ENCODE measurements at regions not wholly inside any gene's neighbourhood (a gene's known extent, or its start where the extent isn't known, plus 50 kb on each side); places are given as distances from the start of the nearest gene placed in this dataset.

- DNase-seq (ENCODE audit: low spot score), result no peak
Observed at GRCh38 chr21:43302062-43302700, 124.8 kb downstream of the SIK1 start.

DNA sequence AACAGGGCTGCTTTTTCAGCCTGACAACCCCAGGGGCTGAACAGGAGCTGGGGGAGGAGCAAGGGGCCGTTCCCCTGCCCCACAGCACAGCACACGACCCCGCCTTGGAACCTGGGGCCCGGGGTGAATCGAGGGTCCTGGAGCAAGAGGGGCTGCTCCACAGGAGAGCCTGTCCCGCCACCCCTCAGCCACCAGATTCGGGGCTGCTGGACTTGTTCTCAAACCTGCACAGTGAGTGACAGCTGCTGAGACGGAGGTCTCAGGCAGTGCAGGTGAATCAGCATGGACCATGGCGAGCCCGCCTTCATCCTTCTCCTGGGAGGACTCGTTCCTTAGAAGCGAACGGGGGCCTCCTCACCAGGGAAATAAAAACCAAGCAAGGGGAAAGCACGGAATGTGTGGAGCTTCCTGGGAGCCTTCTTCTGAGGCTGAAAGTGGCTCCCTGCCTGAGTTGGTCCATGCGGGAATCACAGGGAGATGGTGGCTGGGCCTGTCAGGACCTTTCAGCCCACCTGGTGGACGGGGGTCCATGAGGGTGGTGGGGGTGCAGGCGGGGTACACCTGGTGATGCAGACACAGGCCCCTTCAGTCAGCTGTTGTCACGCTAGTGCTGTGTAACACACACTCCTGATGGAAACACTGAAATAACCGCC, 125.4 kb downstream of the SIK1 start:
- DNase-seq (ENCODE audit: low spot score), result no peak

DNA sequence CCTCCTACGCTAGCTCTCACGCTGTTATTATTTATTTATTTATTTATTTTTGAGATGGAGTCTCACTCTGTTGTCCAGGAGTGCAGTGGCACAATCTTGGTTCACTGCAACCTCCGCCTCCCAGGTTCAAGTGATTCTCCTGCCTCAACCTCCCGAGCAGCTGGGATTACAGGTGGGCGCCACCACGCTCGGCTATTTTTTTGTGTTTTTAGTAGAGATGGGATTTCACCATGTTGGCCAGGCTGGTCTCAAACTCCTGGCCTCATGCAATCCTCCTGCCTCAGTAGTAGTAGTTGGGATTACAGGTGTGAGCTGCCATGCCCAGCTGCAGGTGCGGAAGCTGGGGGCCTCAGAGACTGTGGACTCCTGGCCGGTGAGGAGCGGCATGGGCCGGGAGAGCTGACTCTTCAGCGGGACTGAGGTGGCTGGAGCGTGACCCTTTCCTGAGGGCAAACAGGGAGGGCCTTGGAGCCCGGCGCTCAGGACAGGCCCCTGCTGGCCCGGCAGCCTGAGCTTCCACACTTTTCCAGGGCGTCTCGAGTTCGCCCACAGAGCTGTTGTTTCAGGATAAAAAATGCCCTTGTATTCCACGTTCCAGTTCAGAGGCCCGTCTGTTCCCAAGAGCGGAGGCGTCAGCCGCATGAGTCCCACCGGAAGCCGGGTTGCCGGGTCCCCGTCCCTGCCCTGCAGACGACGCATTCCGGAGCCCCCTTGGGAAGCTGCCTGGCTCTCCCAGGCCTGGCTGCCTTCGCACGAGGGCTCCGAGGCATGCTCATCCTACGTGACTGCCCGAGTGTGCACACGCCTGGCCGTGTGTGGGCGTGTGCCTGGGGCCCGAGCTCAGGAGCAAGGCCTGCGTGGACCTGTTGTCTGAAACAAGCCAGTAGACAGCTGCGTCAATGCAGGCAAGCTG, 126.2 kb downstream of the SIK1 start:
- no peak for DNase-seq (ENCODE audit: low spot score)

- DNase-seq (ENCODE audit: low spot score), result no peak
Observed at GRCh38 chr21:43299441-43300277, 127.3 kb downstream of the SIK1 start.

- DNase-seq (ENCODE audit: low spot score), result no peak
Observed at GRCh38 chr21:43298546-43299440, 128.1 kb downstream of the SIK1 start.

DNA sequence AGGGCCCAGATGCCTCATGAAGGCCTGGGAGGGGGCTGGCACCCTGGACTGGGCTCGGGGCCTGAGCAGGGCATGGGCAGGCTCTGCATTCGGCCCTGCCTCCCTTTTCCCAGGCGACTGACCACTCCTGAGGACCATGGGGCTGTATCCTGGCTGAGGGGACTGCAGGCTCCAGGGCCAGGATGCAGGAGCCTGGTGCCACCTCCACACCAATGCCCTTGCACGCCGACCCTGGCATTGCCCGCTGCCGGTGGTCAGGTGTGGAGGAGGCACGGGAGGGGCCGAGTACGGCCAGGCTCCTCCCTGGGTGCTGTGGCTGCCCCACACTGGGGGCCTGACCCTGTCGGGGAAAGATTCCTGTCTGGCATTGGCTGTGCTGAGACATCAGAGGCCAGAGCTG, 128.9 kb downstream of the SIK1 start:
- no peak for DNase-seq (ENCODE audit: low spot score)

DNA sequence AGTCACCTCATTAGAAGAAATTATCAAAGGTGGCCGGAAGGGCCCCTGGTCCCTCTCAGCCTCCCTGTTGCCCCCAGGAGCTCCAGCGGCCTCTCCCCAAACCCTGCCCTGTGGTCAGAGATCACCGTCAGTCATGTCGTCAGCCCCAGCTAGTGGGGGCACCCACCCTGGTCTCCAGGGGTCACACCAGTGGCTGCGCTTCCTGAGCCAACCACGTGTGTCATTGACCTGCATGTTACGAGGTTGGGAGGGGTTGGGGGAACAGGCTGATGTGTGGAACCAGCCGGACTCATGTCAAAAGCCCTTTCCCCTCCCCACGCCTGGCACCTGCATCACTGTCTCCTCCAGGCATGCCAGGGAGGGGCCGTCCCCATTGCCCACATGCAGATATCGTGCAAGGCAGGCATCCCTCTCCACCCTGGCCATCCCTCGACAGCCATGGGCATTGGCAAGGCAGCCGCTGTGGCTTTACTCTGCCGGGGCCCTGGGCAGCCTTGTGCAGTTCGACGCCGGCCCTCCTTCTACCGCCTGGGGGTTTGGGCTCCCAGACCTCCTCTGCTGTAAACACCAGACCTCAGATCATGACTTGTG, 128.7 kb downstream of the CRYAA start:
- DNase-seq (ENCODE audit: low spot score), result no peak

DNA sequence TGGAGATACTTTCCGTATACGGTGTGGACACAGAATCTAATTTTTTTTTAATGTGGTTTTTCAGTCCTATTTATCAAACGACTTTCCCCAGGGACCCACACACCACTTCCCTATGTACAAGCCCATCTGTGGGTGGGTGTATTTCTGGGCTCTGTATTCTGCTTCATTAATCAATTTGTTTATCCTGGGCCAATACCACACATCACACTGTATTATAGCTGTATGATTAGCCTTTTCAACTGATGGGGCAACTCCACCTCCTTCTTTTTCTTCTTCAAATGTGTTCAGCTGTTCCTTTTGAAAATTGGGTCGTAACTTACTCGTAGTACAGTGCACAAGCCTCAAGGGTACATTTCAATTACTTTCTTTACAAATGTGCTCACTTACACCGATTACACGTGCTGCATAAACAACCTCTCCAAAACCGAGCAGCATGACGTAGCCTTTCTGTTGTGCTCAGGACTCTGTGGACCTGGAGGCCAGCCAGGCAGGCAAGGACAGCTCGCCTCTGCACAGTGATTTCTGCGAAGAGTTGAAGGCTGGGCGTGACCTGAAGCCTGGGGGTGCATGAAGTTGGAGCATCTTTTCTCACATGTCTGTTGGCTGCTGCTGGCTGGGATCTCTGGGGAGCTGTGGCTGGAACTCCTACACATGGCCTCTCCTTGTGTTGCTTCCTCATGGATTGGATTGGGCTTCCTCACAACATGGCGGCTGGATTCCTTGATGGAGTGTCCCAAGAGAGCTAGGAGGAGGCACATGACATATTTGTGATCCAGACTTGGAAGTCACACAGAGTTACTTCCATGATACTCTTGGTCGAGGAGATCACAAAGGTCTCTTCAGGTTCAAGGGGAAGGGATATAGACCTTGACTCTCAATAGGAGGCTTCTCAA, 126.5 kb downstream of the CRYAA start:
- no peak for DNase-seq (ENCODE audit: low spot score)

DNA sequence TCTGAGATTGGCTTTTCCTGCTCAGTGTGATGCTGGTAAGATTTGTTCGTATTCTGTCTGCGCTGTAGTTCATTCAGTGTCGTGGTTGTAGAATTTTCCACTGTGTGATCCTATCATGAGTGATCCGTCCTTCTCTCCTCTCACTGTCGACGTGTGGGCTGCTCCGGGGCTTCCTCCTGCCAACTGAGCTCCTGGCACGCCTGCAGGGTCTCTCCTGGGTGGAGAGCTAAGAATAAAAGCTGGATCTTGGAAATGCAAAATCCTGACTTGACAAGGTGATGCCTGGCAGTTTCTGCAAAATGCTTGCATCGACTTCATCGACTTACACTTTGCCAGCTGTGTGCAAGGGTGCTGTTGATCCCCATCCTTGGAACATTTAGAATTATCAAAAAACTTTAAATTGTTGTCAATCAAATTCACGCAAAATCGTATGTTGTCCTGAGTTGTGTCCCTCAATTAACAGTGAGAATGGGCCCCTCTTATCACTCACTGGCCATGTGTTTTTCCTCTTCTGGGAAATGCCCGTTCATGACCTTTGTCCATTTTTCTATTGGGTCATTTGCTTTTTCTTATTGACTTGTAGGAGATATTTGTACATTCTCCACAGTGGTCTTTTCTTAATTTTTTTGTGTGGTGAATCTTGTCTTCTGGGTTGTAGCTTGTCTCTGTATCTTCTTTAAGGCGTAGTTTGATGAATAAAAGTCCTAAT, 125.5 kb downstream of the CRYAA start:
- no peak for DNase-seq (ENCODE audit: low spot score)

DNA sequence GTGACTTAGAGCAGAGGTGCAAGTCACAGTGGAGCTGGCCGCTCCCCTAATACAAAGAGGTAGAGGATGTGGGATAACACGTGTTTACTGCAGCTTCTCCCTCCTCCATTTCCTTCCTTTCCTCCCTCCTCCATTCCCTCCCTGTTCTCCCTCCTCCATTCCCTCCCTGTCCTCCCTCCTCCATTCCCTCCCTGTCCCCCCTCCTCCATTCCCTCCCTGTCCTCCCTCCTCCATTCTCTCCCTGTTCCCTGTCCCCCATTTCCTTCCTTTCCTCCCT, 124.0 kb downstream of the CRYAA start:
- DNase-seq (ENCODE audit: low spot score), result no peak

GRCh38 chr21:43292041-43292865, 123.4 kb downstream of the CRYAA start:
- DNase-seq (ENCODE audit: low spot score), result no peak

GRCh38 chr21:43291347-43291950, 122.6 kb downstream of the CRYAA start:
- no peak for DNase-seq (ENCODE audit: low spot score)

DNA sequence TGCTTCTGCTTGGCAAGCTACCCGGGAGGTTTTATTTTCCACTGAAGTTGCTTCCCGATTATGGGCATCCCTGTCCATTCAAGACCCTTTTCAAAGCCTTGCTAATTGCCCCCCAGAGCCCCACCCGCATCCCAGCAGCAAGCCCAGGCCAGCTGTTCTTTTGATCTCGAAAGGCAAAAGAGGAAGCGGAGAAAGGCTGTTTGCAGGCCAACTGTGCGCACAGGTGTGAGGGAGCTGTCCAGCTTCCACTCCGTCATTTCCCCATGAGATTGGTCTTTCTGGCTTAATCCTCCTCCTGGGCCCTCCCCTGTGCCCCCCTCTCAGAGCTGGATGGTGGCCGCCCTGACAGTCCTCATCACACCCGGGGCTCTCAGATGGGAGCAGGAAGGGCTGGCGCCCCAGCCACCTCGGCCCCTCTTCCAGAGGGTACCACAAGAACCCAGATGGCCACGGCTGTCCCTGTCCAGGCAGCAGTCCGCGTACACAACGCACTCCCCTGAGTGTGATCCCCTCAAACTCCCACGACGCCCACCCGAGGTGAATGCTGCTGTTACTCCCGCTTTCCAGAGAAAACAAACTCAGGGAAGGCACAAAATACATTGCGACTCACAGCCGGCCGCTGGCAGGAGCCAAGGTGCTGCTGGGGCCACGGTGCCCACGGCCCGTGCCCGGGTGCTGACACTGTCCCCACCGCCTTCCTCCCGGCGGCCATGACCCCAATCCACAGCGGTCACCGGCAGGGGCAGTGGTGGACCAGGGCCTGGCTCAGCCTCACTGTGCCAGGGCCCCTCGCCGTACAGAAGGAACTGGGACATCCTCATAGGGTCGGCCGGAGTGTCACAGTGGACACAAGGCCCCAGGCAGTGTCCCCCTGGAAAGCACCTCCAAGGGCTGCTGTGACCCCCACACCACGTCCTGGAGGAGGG, 121.9 kb downstream of the CRYAA start:
- DNase-seq (ENCODE audit: low spot score), result no peak

- DNase-seq (ENCODE audit: low spot score), result no peak
Observed at GRCh38 chr21:43289966-43290365, 121.2 kb downstream of the CRYAA start.

DNA sequence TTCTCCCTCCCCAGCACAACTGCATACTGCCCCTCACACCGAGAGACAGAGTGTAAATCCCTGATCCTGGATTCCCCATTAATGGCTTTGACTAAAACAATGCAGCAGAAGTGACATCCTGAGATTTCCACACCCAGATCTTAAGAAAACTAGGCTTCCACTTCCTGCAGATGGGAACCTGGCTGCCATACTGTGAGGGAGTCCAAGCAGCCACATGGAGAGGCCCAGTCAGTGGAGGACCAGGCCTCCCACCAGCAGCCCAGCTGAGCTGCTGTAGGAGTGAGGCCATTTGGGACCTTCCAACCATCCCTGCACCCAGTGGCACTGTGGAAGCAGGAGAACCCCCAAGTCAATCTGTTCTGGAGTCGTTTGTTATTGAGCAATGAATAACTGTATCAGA, 120.6 kb downstream of the CRYAA start:
- no peak for DNase-seq (ENCODE audit: low spot score)

GRCh38 chr21:43287795-43288755, 119.3 kb downstream of the CRYAA start:
- no peak for DNase-seq (ENCODE audit: low spot score)

Data from RKO (cell line).